ENCODE measurements at regions not wholly inside any gene's neighbourhood (a gene's known extent, or its start where the extent isn't known, plus 50 kb on each side); places are given as distances from the start of the nearest gene placed in this dataset.

- TF ChIP-seq POLR2A (IDR thresholded peaks at IDR 0.05) (no peak), EP300 (IDR thresholded peaks at IDR 0.05) (no peak)
- TF ChIP-seq, protein P1, sequence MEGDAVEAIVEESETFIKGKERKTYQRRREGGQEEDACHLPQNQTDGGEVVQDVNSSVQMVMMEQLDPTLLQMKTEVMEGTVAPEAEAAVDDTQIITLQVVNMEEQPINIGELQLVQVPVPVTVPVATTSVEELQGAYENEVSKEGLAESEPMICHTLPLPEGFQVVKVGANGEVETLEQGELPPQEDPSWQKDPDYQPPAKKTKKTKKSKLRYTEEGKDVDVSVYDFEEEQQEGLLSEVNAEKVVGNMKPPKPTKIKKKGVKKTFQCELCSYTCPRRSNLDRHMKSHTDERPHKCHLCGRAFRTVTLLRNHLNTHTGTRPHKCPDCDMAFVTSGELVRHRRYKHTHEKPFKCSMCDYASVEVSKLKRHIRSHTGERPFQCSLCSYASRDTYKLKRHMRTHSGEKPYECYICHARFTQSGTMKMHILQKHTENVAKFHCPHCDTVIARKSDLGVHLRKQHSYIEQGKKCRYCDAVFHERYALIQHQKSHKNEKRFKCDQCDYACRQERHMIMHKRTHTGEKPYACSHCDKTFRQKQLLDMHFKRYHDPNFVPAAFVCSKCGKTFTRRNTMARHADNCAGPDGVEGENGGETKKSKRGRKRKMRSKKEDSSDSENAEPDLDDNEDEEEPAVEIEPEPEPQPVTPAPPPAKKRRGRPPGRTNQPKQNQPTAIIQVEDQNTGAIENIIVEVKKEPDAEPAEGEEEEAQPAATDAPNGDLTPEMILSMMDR (IDR thresholded peaks at IDR 0.05): no peak
Observed at GRCh38 chr17:74082886-74083285, 120.6 kb upstream of the RPL38 start.

Data from tibial nerve (tissue), 4 donors.